IPS-15b (cell line): ENCODE measurements at regions not wholly inside any gene's neighbourhood (a gene's known extent, or its start where the extent isn't known, plus 50 kb on each side); places are given as distances from the start of the nearest gene placed in this dataset.

Experiments
- H3K27me3 ChIP-seq: one replicate; pipeline ENCODE4 v1.6.1; 2013; ENCODE audit warnings: low read length; ENCODE audit not compliant: control insufficient read depth, insufficient read depth
- H3K36me3 ChIP-seq: one replicate; pipeline ENCODE4 v1.6.1; 2013; ENCODE audit warnings: low read length; ENCODE audit not compliant: control insufficient read depth, insufficient read depth
- H3K4me1 ChIP-seq: one replicate; pipeline ENCODE4 v1.6.1; 2013; ENCODE audit warnings: mild to moderate bottlenecking, low read length; ENCODE audit not compliant: control insufficient read depth, insufficient read depth
- H3K4me3 ChIP-seq: one replicate; pipeline ENCODE4 v1.5.1; 2013; ENCODE audit warnings: low read depth, low read length
- H3K9ac ChIP-seq: one replicate; pipeline ENCODE4 v1.6.1; 2013; ENCODE audit warnings: low read depth, mild to moderate bottlenecking, low read length
- H3K9me3 ChIP-seq: one replicate; pipeline ENCODE4 v1.6.1; 2013; ENCODE audit warnings: mild to moderate bottlenecking, low read length; ENCODE audit not compliant: control insufficient read depth, insufficient read depth

DNA sequence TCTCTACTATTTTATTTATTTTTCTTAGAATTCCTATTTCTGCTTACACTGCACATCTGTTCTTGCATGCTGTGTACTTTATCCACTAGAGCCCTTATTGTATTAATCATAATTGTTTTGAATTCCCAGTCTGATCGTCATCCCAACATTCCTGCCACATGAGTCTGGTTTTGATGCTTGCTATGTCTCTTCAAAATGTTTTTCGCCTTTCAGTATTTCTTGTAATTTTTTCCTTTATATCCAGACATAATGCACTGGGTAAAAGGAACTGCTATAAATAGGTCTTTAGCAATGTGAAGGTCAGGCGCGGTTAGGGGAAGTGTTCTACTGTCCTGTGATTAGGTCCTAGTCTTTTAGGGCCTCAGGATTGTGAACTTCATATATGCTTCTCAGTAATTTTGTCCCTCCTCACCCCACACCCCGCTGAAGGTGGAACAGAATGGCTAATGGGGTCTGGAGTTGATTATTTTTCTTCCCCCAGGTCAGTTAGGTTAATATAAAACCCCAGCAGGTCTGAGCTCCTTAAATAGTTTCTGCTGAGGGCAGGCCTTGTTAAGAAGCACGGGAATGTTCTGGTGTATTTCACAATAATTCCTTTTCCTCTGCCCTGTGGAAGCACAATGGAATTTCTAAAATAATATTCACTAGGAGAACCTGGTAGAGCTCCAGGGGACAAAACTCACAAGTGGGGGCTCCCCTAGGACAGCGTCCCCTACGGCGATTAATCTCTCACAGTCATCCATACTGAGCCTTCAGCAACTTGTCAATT is 146.6 kb upstream of the TUT7 start:
- H3K4me1 ChIP-seq = no peaks in the 10 kb centered on the region
- H3K9ac ChIP-seq = no peak overlapping the region
- H3K36me3 ChIP-seq = no peaks in the 10 kb centered on the region
- H3K9me3 ChIP-seq = no peaks in the 10 kb centered on the region
- H3K27me3 ChIP-seq = no peaks in the 10 kb centered on the region
- H3K4me3 ChIP-seq = no peak overlapping the region

DNA sequence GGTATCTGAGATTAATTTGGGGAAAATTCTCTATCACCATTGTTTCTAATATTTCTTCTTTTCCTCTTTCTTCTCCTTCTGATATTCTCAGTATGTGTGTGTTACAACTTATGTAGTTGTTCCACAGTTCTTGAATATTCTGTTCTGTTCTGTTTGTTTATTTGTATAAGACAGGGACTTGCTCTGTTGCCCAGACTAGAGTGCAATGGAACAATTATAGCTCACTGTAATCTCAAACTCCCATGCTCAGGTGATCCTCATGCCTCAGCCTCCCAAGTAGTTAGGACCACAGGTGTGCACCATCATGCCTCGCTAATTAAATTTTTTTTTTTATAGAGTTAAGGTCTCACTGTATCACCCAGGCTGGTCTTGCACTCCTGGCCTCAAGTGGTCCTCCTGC is 145.8 kb upstream of the TUT7 start:
- no peaks in the 10 kb centered on the region for H3K4me1 ChIP-seq
- H3K36me3 ChIP-seq = no peaks in the 10 kb centered on the region
- H3K27me3 ChIP-seq = no peaks in the 10 kb centered on the region
- no peaks in the 10 kb centered on the region for H3K9me3 ChIP-seq
- no peak overlapping the region for H3K4me3 ChIP-seq
- no peak overlapping the region for H3K9ac ChIP-seq

DNA sequence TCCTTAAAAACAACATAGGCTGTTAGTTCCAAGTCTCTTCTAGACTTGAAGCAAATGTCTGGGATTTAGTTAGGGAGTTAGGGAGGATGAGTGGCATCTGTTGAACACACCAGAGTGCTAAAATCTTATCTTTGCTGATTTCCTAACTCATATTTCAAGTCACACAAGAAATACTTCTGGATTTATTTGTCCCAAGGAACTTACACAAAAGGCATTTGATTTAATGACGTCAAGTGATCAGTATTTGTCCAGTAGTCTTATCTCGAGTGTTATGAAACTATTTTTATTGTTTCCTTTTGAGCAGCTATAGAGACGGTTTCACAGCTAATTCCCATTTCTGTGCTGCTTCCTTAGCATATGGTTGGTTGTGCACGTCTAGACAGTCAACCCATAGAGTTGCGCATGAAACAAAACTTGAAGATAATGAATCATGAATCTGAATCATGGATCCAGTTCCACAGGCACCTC is 140.5 kb upstream of the TUT7 start:
- H3K27me3 ChIP-seq = no peaks in the 10 kb centered on the region
- no peaks in the 10 kb centered on the region for H3K9me3 ChIP-seq
- no peak overlapping the region for H3K4me3 ChIP-seq
- H3K4me1 ChIP-seq = no peaks in the 10 kb centered on the region
- H3K9ac ChIP-seq = no peak overlapping the region
- H3K36me3 ChIP-seq = no peaks in the 10 kb centered on the region

DNA sequence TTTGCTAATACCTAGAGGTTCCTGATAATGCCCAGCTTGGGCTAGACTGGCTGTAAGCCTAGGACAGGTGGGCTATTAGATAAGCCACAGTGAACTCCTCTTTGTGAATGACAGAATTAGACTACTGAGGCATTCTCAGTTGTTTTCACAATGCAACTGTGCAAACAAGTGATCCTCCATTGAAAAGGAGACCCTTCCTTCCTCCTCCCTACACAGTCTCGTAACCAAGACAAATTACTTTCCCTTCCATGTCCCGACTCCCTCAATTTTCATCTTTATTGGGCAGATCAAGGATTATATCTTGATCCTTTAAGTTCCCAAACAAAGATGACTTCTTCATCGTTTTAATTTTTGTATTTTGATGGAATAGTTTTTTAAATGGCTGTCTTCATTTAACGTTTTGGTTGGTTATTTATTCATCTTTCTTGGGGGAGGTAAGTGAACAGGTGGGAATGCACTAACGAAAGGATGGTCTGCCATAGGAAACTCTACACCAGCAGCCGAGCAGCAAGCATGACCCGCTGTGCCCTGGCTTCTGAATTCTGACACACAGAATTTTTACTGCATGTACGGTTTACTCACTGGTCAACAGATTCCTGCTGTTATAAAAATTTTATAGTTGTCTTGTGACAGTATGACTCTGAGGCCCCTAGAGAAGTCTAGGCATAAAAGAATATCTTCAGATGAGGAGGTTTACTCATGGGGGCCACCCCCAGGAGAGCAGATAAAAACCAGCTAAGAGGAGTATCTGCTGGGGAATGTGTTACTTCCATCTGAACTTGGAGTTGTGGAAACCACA is 137.5 kb upstream of the TUT7 start:
- no peaks in the 10 kb centered on the region for H3K27me3 ChIP-seq

DNA sequence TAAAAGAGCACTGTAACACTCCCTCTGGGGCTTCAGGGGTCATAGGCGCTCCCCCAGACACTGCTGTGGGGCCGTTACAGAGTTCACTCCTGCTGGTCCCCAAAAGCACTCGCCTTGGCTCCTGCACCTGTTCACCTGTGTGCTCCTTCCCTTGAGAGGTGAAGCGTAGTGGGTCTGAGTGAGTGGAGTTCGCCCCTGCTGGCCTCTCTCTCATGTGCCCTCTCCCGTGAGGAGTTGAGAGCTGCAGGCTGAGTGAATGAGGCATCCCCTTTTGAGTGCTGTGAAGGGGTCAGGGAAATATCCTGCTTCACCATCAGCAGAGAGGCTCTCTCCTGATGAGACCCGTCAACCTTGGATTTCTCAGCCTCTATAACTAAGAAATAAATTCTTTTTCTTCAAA is 134.6 kb upstream of the TUT7 start:
- Histone ChIP-seq H3K9ac (no peak overlapping the region), H3K27me3 (no peaks in the 10 kb centered on the region), H3K36me3 (no peaks in the 10 kb centered on the region), H3K9me3 (no peaks in the 10 kb centered on the region), H3K4me3 (no peak overlapping the region), H3K4me1 (no peaks in the 10 kb centered on the region)

More for the DNA sequence above, 137.5 kb upstream of the TUT7 start:
- Histone ChIP-seq H3K9me3 (no peaks in the 10 kb centered on the region), H3K9ac (no peak overlapping the region), H3K4me3 (no peak overlapping the region), H3K36me3 (no peaks in the 10 kb centered on the region), H3K4me1 (no peaks in the 10 kb centered on the region)

DNA sequence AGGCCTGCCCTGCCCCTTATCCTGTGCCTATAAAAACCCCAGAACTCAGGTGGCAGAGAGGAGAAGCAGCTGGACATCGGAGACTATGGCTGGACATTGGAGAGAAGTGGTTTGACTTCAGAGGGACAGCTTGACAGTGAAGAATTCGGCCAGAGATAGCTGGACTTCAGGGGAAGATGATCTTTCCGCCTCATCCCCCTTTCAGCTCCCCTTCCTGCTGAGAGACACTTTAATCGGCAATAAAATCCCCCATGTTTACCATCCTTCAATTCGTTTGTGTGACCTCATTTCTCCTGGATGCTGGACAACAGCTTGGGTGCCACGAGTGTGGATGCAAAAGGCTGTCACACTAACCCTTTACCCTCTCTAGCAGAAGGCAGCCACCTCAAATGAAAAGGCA is 134.1 kb upstream of the TUT7 start:
- Histone ChIP-seq H3K27me3 (no peaks in the 10 kb centered on the region), H3K4me3 (no peak overlapping the region), H3K36me3 (no peaks in the 10 kb centered on the region), H3K4me1 (no peaks in the 10 kb centered on the region), H3K9ac (no peak overlapping the region), H3K9me3 (no peaks in the 10 kb centered on the region)

DNA sequence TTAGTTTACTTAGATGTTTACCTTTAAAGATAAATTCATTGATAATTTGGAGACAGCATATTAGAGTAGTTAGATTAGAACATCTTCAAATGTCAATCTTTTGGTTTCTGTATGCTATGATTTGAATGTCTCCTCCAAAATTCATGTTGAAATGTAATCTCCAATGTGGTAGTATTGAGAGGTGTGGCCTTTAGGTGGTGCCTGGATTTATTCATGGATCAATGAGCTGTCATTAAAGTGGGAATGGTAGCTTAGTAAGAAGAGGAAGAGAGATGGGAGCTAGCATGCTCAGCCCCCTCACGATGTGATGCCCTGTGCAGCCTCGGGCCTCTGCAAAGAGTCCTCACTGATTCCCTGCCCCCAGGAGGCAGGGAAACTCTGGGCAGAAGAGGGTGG is 133.6 kb upstream of the TUT7 start:
- no peaks in the 10 kb centered on the region for H3K4me1 ChIP-seq
- H3K9me3 ChIP-seq = no peaks in the 10 kb centered on the region
- H3K9ac ChIP-seq = no peak overlapping the region
- no peaks in the 10 kb centered on the region for H3K27me3 ChIP-seq
- no peak overlapping the region for H3K4me3 ChIP-seq
- no peaks in the 10 kb centered on the region for H3K36me3 ChIP-seq

DNA sequence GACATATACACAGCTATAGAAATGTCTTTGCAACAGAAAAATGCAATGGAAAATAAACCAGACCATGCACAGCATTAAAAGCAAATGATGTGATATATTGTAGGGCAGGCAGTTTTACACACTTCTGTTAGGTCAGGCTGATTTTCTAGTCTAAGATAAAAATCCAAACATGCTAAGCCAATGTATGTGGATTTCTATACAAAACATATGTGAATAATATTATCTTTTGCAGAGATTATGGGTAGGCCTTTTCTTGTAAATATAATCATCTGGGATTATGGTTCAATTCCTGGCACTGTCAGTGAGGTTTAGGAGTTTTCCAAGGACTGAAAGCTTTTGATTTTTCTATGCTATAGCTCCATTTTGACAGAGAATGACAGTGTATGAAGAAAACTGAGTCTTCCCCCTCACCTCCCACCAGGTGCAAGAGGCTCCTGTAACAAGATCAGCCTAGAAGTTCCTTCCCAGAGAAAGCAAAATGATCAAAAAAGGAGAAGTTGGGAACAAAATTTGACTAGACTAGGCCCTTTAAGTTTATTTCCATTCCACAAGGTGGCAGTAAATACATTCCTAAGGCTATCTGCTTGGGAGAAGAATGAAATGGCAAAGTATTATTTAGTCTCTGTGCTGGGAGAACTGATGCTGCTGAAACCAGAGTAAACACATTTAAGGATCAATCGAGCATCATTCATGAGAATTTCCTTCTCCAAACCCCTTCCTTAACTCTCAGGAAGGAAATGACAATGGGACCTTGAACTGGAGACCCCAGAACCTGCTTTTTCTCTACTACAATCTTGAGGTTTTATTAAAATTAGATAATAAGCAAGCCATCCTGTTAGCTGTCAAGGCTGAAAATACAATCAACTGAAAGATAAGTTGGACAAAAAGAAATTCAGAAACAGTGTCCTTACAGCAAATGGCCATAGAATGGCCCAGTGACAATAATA is 133.0 kb upstream of the TUT7 start:
- Histone ChIP-seq H3K9ac (no peak overlapping the region), H3K27me3 (no peaks in the 10 kb centered on the region), H3K9me3 (no peaks in the 10 kb centered on the region), H3K4me3 (no peak overlapping the region), H3K36me3 (no peaks in the 10 kb centered on the region), H3K4me1 (no peaks in the 10 kb centered on the region)

DNA sequence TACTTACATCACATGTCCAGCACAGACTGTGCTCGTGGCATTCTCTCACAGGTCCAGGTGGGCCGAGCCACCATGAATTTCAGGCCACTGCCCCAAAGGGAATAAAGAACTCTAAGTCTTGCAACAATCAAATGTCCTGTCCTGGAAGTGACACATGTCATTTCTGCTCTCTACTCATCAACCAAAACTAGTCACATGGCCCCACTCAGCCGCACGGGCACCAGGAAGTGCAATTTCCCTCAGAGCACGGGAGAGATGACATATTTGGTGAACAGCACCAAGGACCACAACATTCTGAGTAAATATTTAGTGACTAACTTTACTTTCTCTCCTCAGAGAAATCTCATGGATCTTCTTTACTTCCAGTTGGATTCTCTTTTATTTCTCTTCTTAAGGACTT is 131.1 kb upstream of the TUT7 start:
- no peak overlapping the region for H3K9ac ChIP-seq
- no peaks in the 10 kb centered on the region for H3K9me3 ChIP-seq
- no peaks in the 10 kb centered on the region for H3K4me1 ChIP-seq
- no peak overlapping the region for H3K4me3 ChIP-seq
- no peaks in the 10 kb centered on the region for H3K36me3 ChIP-seq
- no peaks in the 10 kb centered on the region for H3K27me3 ChIP-seq

DNA sequence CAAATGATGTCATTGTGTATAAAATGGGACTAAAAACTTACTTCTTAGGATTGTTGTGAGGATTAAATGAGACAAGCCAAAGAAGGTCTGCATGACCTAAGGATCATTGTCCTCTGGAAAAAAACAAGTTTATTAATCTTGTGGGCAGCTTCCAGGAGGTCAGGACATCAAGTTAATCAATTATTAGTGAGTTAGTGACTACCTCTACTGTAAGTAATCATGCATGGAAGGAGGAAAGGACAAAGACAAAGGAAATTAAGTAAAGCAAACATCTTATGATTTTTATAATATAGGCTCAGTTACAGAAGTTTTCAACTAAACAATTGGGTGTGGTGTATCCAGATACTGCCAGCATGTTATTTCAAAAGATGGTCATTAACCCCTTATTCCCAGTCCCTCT is 129.3 kb upstream of the TUT7 start:
- no peak overlapping the region for H3K4me3 ChIP-seq
- no peaks in the 10 kb centered on the region for H3K4me1 ChIP-seq
- H3K27me3 ChIP-seq = no peaks in the 10 kb centered on the region
- no peak overlapping the region for H3K9ac ChIP-seq
- no peaks in the 10 kb centered on the region for H3K9me3 ChIP-seq
- H3K36me3 ChIP-seq = no peaks in the 10 kb centered on the region

DNA sequence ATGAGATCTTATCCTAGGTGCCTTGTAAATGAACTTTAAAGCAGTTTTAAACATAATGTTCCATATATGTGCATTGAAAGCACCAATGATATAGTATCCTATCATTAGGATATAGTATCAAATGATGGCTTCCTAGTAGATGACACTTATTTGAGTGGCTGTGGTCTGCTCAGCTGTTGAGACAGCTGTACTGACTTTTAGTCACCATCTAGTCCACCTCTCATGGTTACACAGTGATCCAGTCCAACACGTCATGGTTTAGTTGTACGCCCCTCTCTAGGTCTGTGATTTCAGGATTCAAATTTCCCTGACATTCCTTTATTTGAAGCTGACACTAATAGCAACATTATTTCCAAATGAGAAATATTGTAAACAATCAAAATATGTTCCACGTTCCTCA is 127.3 kb upstream of the TUT7 start:
- Histone ChIP-seq H3K4me3 (no peak overlapping the region), H3K27me3 (no peaks in the 10 kb centered on the region), H3K36me3 (no peaks in the 10 kb centered on the region), H3K9ac (no peak overlapping the region), H3K9me3 (no peaks in the 10 kb centered on the region), H3K4me1 (no peaks in the 10 kb centered on the region)
